ENCODE measurements at regions not wholly inside any gene's neighbourhood (a gene's known extent, or its start where the extent isn't known, plus 50 kb on each side); places are given as distances from the start of the nearest gene placed in this dataset.

DNA sequence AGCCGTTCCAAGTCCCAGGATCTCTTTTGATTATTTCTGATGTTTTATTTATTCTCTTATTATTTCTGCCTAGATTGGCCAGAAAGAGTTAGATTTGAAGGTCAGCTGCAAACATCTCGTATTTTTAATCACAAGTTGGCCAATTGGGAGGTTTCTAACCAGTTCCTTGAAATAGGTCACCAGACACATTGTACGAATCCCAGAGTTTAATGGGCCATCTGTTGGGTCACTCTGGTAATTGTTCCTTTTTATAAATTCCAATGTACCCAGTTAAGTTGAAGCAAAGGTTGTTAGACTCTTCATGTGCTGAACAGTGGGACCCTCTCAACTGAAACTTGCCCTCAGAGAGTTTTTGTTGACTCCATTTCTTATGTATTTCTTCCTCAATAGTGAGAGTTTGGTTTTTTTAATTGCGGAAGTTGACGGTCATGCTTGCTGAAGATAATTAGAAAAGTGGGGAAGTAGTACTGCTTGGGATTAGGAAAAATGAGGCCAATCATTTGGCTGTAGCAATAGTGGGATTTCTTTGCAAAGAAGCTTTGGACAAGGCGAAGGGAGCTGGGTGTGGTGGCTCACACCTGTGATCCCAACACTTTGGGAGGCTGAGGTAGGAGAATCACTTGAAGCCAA is 382.7 kb upstream of the RGS6 start:
- WGBS, result 90% methylated on average over 6 of the region's 6 CpGs
- no peak overlapping the region for H3K4me3 ChIP-seq

DNA sequence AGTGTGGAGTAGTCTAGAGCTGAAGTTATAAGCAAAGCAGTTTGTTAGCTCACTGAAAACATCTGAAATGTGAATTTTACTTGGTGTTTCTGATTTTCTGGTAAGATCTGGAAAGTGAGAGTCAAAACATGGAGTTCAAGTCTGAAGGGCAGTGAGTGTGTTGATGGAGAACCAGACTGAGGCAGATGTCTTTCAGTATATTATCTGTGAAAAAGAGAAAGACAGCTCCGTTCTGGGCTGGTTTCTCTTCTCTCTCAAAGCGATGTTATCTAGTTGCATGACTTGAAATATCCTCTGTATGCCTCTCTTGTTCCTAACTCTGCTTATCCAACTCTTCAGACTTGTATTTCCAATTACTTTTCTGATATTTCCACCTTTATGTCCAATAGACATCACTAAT is 381.9 kb upstream of the RGS6 start:
- TF ChIP-seq EP300 (IDR thresholded peaks at IDR 0.05) (no peak), POLR2AphosphoS5 (IDR thresholded peaks at IDR 0.05) (no peak), POLR2A (IDR thresholded peaks at IDR 0.05; ENCODE audit: low read depth) (no peak)
- TF ChIP-seq, protein P1, sequence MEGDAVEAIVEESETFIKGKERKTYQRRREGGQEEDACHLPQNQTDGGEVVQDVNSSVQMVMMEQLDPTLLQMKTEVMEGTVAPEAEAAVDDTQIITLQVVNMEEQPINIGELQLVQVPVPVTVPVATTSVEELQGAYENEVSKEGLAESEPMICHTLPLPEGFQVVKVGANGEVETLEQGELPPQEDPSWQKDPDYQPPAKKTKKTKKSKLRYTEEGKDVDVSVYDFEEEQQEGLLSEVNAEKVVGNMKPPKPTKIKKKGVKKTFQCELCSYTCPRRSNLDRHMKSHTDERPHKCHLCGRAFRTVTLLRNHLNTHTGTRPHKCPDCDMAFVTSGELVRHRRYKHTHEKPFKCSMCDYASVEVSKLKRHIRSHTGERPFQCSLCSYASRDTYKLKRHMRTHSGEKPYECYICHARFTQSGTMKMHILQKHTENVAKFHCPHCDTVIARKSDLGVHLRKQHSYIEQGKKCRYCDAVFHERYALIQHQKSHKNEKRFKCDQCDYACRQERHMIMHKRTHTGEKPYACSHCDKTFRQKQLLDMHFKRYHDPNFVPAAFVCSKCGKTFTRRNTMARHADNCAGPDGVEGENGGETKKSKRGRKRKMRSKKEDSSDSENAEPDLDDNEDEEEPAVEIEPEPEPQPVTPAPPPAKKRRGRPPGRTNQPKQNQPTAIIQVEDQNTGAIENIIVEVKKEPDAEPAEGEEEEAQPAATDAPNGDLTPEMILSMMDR (IDR thresholded peaks at IDR 0.05), result no peak
- intact Hi-C loops (cut with DNase I), result no loop called here
- WGBS, result 89% methylated on average over 2 of the region's 2 CpGs

More for the DNA sequence above, 382.7 kb upstream of the RGS6 start:
- H3K27me3 ChIP-seq, result no peaks in the 10 kb centered on the region
- H3K36me3 ChIP-seq, result no peaks in the 10 kb centered on the region
- intact Hi-C loops (cut with DNase I), result no loop called here
- no peak overlapping the region for H3K27ac ChIP-seq (replicated peaks in 1 of 4)
- no peaks in the 10 kb centered on the region for H3K4me1 ChIP-seq
- DNase-seq (ENCODE audit: extremely low spot score), result no peak
- TF ChIP-seq POLR2A (IDR thresholded peaks at IDR 0.05; ENCODE audit: low read depth) (no peak), POLR2AphosphoS5 (IDR thresholded peaks at IDR 0.05) (no peak), EP300 (IDR thresholded peaks at IDR 0.05) (no peak)
- TF ChIP-seq, protein P1 (IDR thresholded peaks at IDR 0.05), result no peak
- no peaks in the 10 kb centered on the region for H3K9me3 ChIP-seq

DNA sequence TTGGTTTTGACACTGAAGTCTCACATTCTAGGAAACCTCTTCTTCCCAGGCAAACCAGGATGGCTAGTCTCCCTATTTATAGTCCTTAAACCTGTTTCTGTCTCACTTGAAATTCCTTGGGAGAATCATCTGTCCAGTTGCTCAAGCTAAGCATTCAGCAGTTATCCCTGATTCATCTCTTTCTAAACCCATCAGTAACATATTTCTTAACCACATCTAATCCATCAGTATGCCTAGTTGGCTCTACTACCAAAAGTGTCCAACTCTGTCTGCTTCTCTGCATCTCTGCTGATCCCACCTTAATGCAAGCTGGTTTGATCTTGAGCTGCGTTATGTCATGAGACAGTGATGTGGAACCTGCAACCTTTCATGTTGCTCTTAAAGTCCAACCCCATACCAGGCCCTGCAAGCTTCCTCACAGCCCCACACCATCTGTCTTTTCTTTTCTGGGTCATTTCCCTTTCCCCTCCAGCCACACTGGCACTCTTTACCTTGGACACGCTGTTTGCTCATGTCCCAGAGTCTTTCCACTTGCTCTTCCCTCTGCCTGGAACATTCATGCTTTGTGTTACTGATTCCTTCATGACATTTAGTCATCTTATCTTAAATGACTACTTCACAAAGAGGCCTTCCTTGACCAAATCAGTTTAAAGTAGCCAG is 380.8 kb upstream of the RGS6 start:
- H3K27me3 ChIP-seq, result no peaks in the 10 kb centered on the region
- H3K4me3 ChIP-seq, result no peak overlapping the region
- no peak overlapping the region for H3K27ac ChIP-seq (replicated peaks in 1 of 4)
- no peaks in the 10 kb centered on the region for H3K36me3 ChIP-seq
- TF ChIP-seq, protein P1 (IDR thresholded peaks at IDR 0.05), result no peak
- no peak for TF ChIP-seq EP300 (IDR thresholded peaks at IDR 0.05)
- TF ChIP-seq POLR2AphosphoS5 (IDR thresholded peaks at IDR 0.05), result no peak
- TF ChIP-seq POLR2A (IDR thresholded peaks at IDR 0.05; ENCODE audit: low read depth), result no peak
- no peaks in the 10 kb centered on the region for H3K9me3 ChIP-seq
- DNase-seq (ENCODE audit: extremely low spot score), result no peak
- 94% methylated on average over 2 of the region's 2 CpGs for WGBS
- intact Hi-C loops (cut with DNase I), result no loop called here
- peaks cover 0 to 3% (median 0%) of the 10 kb centered on the region in 4 donors for H3K4me1 ChIP-seq

More for the DNA sequence above, 381.9 kb upstream of the RGS6 start:
- DNase-seq (ENCODE audit: extremely low spot score), result no peak
- no peak overlapping the region for H3K4me3 ChIP-seq
- no peaks in the 10 kb centered on the region for H3K4me1 ChIP-seq
- H3K27me3 ChIP-seq, result no peaks in the 10 kb centered on the region
- H3K9me3 ChIP-seq, result no peaks in the 10 kb centered on the region
- H3K36me3 ChIP-seq, result no peaks in the 10 kb centered on the region
- H3K27ac ChIP-seq (replicated peaks in 1 of 4), result no peak overlapping the region

DNA sequence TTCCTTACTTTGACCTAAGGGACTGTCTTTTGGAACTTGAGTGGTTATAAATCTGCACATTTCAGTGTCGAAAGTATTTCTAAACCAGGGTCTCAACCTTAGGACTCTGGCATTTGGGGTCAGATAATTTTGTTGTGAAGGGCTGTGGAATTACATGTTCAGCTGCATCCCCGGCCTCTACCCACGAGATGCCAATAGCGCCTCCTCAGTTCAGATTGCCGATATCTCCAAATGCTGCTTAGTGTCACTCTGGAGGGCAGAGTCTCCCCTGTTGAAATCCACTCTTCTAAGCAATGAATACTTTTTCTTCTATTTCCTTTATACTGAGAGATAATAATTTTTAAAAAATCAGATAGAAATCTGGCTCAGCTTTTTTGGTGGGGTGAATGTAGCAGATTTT is 379.4 kb upstream of the RGS6 start:
- intact Hi-C loops (cut with DNase I), result no loop called here
- no peak for DNase-seq (ENCODE audit: extremely low spot score)
- TF ChIP-seq, protein P1 (IDR thresholded peaks at IDR 0.05), result no peak
- TF ChIP-seq EP300 (IDR thresholded peaks at IDR 0.05), result no peak
- Histone ChIP-seq H3K4me3 (no peak overlapping the region), H3K36me3 (no peaks in the 10 kb centered on the region), H3K4me1 (peaks cover 0 to 4% (median 0%) of the 10 kb centered on the region in 4 donors), H3K27ac (replicated peaks in 1 of 4) (no peak overlapping the region), H3K9me3 (no peaks in the 10 kb centered on the region), H3K27me3 (no peaks in the 10 kb centered on the region)
- 97% methylated on average over 5 of the region's 5 CpGs for WGBS

All from esophagus muscularis mucosa (tissue), 4 donors.